DMS 273 treated with DMSO at 0.1 percent for 48 hours (cell line): ENCODE measurements at regions not wholly inside any gene's neighbourhood (a gene's known extent, or its start where the extent isn't known, plus 50 kb on each side); places are given as distances from the start of the nearest gene placed in this dataset.

ENCODE experiments used
- DNase-seq: peaks from one replicate; lab custom pipeline; 2025; lab: John Stamatoyannopoulos, UW

- peak; percentile 96 for DNase-seq
Observed at GRCh38 chr6:26216359-26216885, 129.2 kb downstream of the HFE start.

GRCh38 chr6:26216886-26217713, 129.9 kb downstream of the HFE start:
- DNase-seq = peak; percentile 89

- DNase-seq = no peak
Observed at GRCh38 chr6:26217714-26218075, 130.5 kb downstream of the HFE start.

GRCh38 chr6:26218824-26219223, 131.6 kb downstream of the HFE start:
- no peak for DNase-seq

GRCh38 chr6:26220145-26220970, 133.1 kb downstream of the HFE start:
- DNase-seq = no peak

- DNase-seq = no peak
Observed at GRCh38 chr6:26221186-26221585, 134.0 kb downstream of the HFE start.

GRCh38 chr6:26222571-26222970, 135.3 kb downstream of the HFE start:
- DNase-seq = no peak

- DNase-seq = no peak
Observed at GRCh38 chr6:26223228-26223627, 136.0 kb downstream of the HFE start.

- no peak for DNase-seq
Observed at GRCh38 chr6:26223650-26224546, 136.7 kb downstream of the HFE start.

GRCh38 chr6:26224547-26224912, 137.3 kb downstream of the HFE start:
- DNase-seq = no peak

- no peak for DNase-seq
Observed at GRCh38 chr6:26224940-26225847, 138.0 kb downstream of the HFE start.

- no peak for DNase-seq
Observed at GRCh38 chr6:26225848-26226578, 138.8 kb downstream of the HFE start.

- DNase-seq = no peak
Observed at GRCh38 chr6:26226579-26226967, 138.4 kb upstream of the BTN3A2 start.

GRCh38 chr6:26230351-26230750, 134.6 kb upstream of the BTN3A2 start:
- no peak for DNase-seq

- no peak for DNase-seq
Observed at GRCh38 chr6:26231006-26231587, 133.9 kb upstream of the BTN3A2 start.

GRCh38 chr6:26232306-26232939, 132.6 kb upstream of the BTN3A2 start:
- DNase-seq = no peak

GRCh38 chr6:26232940-26233648, 131.9 kb upstream of the BTN3A2 start:
- no peak for DNase-seq

- no peak for DNase-seq
Observed at GRCh38 chr6:26233649-26234420, 131.2 kb upstream of the BTN3A2 start.
